HG03139 (cell line): ENCODE measurements at regions not wholly inside any gene's neighbourhood (a gene's known extent, or its start where the extent isn't known, plus 50 kb on each side); places are given as distances from the start of the nearest gene placed in this dataset.
"Not testable (repeated sequence)": the region's sequence is repeated elsewhere in the genome, so short reads cannot be mapped to it uniquely, and the experiment has no call there.

ENCODE experiments used
- ATAC-seq: cut with Tn5 transposase; IDR thresholded peaks from one replicate; pipeline ENCODE4 v1.9.1; 2021; ENCODE audit not compliant: unreplicated experiment

DNA sequence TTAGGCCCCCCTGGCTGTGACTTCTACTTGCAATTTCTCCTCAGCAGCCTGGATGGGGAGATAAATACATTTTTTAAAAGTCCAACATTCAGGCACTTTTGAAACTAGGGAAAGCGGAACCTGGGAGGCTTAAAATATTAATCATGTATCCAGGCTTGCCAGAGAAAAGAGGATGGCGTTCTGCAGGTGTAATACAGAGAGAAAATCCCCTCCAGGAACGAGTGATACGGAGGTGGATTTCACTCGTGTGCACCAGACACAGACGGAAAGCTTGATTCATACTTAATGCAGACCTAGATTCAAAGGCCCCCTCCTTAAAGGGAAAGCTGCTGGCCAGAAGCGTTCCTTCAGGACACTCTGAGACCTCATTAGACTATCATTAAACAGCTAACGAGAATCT is 354.0 kb upstream of the BOD1L1 start:
- no peak for ATAC-seq

- no peak for ATAC-seq
Measured at GRCh38 chr4:13982010-13982409, 354.5 kb upstream of the BOD1L1 start.

DNA sequence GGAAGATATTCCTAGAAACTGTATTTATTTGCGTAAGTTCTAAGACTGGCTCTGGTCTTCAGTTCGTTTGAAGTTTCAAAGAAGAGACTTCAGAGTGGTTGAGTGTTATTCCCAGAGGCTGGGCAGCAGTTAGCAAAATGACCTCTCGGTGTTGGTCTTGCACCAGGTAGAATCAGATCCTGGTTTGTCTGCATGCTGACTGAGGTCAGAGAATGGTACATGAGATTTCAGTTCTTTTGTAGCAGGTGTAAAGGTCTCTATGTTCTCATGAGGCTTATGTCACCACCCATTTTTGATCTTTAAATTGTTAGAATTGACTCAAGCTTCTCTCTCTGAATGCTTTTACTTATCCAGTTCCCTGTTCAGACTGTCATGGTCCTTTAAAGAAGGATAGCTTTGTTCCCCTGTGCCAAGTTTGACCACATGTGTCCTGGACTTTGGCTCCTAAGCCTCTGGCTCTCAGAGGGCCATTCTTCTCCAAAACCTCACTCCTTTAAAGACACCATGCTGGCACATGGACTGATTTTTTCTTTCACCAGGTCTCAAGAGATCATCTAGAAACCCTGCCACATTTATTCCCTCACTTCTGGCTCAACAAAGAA is 355.8 kb upstream of the BOD1L1 start:
- no peak for ATAC-seq

DNA sequence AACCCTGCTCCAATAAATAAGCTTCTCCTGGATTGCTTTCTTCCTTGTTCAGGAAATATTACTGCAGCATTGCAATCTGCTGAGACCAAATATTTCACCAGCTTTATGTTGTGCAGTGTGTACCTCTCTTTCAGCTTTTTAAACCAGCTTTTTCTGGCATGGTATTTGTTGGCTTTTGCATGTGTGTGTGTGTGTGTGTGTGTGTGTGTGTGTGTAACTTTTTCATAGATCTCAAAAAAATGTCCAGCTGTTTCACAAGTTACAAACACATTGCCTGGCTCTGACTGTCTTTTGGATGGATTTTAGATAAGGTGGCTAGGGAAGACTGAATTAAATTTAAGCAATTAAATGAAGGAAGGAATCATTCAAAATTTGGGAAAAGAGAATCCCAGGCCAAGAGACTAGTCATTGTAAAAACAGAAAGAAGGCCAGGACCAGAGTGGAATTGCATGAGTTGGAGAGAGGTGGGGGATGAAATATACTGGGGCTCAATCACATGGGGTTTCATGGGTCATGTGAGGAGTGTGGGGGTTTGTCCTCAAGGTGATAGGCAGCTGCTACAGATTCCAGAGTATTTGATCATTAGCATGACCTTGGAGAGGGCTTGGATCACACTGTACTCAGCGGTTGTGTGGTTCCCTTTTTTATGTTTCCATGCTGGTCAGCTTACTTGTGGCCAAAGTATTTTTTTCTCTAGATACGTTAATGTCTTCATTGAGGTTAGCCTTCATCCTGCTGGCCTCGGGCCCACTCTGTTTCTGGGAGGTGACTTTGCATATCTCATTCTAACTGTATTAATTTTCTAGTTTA is 357.7 kb upstream of the BOD1L1 start:
- ATAC-seq, result no peak

- ATAC-seq, result no peak
Measured at GRCh38 chr4:13985837-13986236, 358.3 kb upstream of the BOD1L1 start.

- no peak for ATAC-seq
Measured at GRCh38 chr4:13986548-13986947, 359.0 kb upstream of the BOD1L1 start.

DNA sequence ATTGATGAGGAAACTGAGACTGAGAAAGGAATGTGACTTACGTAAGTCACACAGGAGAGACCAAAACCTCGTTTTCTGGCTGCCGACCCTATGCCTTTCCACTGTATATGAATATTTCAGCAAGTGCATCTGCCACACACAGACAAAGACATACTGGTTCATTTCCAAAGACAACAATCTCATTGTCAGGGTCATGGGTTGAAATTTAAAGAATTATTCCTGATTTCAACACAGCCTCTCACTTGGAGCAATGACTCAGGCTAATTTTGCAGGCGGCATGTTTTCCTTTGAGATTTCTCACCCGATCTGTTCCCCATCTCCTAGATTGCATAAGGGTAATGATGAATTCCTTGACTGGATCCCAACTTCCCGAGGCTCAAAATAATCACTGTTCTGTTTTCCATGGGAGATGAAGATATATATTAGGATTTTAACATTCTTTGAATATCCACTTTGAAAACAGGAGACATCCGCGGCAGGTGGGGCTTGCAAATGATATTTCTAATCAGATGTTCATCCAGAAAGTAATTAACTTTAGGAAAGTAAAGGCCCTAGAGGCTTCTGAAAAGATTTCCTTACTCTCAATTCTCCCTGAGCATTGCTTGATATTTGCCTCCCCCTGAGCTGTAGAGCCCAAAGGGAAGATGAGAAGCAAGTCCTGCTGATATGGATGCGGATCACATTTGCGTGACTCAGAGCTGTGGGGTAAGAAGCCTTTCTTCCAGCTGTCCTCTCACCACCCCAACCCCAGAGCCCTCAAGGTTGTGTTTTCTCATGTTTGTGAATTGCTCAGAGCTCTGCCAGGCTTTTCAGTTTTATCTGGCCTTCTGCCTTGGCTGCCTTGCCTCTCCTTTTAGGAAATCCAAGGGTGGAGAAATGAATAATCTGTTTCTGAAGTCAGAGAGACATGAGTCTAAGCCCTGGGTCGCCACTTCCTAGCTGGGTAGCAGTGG is 361.1 kb upstream of the BOD1L1 start:
- ATAC-seq, result no peak

DNA sequence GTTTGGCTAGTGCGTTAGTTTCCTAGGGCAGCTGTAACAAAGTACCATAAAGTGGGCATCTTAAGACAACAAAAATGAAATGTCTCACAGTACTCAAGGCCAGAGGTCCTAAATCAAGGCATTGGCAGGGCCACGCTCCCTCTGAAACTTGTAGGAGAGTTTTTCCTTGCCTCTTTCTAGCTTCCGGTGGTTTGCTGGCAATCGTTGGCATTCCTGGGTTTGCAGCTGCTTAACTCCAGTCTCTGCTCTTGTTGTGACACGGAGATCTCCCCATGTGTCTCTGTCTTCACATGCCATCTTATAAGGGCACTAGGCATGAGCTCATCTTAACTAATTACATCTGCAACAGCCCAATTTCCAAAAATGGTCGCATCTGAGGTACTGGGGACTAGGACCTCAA is 362.0 kb upstream of the BOD1L1 start:
- no peak for ATAC-seq

DNA sequence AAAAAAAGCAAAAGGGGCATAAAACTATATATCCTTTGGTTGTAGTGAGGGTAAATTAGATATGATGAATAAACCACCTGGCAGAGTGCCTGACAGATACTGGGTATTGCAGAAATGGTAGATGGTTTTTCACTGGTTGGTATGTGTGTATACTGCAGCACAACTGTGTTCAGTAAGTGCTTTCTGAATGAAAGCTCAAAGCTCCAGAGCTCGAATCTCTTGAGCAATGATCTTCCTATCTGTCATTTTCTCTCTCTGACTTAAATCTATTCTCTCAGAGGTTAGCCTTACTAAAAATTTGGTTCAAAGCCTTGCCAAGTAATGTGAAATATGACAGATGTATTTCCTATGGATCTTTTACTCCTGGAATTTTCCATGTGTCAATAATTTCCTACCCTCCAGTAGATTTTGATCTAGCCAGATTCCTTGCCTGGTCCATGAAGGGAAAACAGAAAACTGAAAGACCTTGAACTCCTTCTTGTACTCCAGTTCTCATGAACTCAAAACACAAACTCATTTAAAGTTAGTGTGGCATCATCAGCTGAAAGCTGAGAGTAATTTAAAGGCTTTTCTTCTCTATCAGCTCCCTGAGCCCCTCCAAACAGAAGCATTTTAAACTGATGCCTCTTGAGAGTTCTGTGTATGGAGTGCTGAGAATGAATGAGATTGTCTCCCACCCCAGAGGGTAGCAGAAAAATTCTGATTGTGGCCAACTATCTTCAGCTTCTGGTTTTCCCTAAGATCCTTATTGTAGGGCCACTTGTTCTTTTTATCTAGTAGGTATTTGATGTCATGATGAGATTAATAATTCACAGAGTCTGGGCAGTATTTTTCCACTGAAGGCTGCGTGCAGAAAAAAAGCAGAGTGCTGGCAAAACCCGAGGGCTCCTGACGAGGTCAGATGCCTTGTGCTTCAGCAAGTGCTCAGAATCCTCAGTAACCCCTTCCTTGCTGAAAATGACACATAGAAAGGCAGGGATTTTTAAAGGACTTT is 363.4 kb upstream of the BOD1L1 start:
- no peak for ATAC-seq

- no peak for ATAC-seq
Measured at GRCh38 chr4:13992041-13992440, 364.5 kb upstream of the BOD1L1 start.

GRCh38 chr4:13992975-13993520 is 365.5 kb upstream of the BOD1L1 start:
- no peak for ATAC-seq

DNA sequence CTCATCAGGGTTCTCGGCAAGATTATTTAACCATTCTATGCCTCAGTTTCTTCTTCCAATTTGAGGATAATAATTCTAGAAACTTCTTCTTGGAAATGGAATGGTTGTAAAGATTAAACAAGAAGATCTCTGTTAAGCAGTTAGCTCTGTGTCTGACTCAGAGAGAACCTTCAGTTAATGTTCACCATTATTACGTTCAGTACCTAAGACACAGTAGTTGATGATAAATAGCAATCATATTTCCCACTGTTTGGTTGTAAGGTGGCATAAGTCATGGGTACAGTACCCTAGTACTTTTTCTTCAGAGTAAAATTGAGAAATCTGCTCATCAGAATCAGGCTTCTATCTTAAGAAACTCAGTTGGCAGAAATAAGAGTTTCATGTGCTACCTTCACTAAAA is 366.5 kb upstream of the BOD1L1 start:
- no peak for ATAC-seq

DNA sequence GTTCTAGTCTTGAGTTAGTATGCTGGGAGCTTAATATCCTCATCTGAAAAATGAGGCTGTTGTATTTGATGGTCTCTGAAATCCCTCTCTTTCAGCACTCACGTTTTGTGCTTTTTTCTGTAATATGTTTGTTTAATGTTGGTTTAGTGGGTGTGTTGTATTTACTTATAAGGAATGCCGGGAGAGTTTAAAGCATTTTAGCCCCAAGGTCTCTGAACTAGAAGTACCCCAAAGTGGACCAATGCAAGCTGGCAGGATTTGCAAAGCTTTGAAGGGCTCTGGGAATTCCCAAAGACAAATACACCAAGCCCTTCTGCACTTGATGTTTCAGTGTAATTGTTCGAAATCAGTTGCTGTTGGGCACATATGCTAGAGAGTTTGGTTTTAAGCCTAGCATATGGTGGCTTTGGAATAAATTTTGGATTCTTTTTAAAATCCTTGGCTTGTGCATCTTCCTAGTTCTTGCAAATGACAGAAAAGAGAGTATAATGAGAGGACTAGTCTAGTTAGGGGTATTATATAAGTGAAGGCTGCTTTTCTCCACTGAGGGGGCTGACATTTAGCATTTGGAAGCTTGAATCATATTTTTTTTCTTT is 371.4 kb upstream of the BOD1L1 start:
- no peak for ATAC-seq

- no peak for ATAC-seq
Measured at GRCh38 chr4:14000091-14000814, 372.7 kb upstream of the BOD1L1 start.

GRCh38 chr4:14002331-14002730 is 374.8 kb upstream of the BOD1L1 start:
- not testable (repeated sequence) for ATAC-seq

- ATAC-seq, result peak; percentile 67
Measured at GRCh38 chr4:14008494-14008893, 381.0 kb upstream of the BOD1L1 start.

DNA sequence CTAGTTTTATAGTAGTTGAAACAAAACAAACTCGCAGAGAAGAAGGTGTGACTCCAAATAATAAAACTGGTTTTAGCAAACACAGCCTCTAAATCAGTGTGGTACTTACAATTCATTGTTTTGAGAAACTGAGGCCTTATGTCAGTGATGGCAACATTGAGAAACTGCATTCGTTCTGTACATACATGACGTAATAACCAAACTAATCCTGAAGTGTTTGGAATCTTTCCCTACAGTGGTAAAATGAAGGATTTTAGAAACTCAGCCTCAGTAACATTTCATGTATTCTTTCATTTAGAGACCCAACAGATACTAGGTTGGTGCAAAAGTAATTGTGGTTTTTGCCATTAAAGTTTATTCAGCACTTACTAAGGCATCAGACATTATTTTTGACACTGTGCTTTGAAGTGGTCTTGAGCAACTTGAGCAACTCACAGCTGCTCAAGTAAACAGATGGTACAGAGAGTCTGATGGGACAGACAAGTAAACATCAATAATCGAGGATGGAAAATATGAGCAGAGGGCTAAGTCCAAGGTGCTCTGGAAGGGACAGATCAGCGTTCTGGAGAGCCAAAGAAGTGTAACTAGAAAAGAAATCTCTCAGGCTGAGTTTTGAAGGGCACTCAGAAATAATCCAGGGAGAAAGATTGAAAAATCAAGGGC is 390.8 kb upstream of the BOD1L1 start:
- ATAC-seq, result no peak

DNA sequence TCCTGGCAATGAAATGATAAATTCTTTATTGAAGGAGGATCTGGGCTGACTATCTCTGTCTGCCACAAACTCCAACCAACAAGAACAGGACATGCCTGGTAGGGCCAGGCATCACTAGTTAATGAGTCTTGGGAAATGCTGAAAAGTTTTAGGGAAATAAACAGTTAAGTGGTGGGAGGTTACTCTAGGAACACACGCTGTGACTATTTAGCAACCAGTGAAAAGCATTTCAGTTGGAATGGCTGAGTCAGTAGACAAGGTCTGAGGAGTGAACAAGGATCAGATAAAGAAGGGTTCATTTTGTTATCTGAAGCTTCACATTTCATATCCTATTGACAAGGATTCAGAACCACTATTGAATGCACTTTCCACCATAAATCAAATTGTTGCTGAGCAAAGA is 394.9 kb upstream of the BOD1L1 start:
- no peak for ATAC-seq

DNA sequence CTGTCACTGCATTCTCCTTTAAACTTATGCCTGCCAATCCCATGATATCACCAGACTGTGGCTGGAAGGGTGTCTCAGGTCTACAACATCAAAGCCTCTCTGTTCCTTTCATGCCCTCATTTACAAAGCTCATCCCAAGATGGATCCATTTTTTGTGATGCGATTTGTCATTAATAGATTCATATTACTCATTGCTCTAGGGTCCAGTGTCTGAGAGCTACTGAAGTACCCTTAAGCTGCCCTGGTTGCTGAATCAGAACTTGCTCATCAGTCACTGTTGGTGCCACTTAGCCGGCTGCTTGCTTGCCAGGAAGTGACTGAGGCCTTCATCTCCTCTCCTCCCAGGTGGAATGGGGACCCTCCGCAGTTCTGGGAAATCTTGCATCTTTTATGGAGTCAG is 395.5 kb upstream of the BOD1L1 start:
- no peak for ATAC-seq
